Stimulated activated naive CD4-positive, alpha-beta T cell treated with Interleukin-2 at 50 U/mL for 16 hours (primary cell): ENCODE measurements at regions not wholly inside any gene's neighbourhood (a gene's known extent, or its start where the extent isn't known, plus 50 kb on each side); places are given as distances from the start of the nearest gene placed in this dataset.
"Not testable (repeated sequence)": the region's sequence is repeated elsewhere in the genome, so short reads cannot be mapped to it uniquely, and the experiment has no call there.

Experiments used
- DNase-seq: peaks from one replicate; lab custom pipeline; 2025; lab: John Stamatoyannopoulos, UW

GRCh38 chr1:245025525-245025924 lies 129.3 kb upstream of the KIF26B start:
- DNase-seq: no peak

- DNase-seq: no peak
Measured at GRCh38 chr1:245023222-245023621, 131.6 kb upstream of the KIF26B start.

- DNase-seq: no peak
Measured at GRCh38 chr1:245019910-245020486, 134.8 kb upstream of the KIF26B start.

- no peak for DNase-seq
Measured at GRCh38 chr1:245016700-245017099, 138.1 kb upstream of the KIF26B start.

GRCh38 chr1:245015031-245015430 lies 139.8 kb upstream of the KIF26B start:
- no peak for DNase-seq

GRCh38 chr1:245014247-245015029 lies 140.3 kb upstream of the KIF26B start:
- DNase-seq: no peak

GRCh38 chr1:245010018-245010614 lies 144.7 kb upstream of the KIF26B start:
- no peak for DNase-seq

- DNase-seq: no peak
Measured at GRCh38 chr1:245008761-245009160, 144.4 kb upstream of the HNRNPU start.

- DNase-seq: no peak
Measured at GRCh38 chr1:245007852-245008251, 143.5 kb upstream of the HNRNPU start.

GRCh38 chr1:245003246-245003645 lies 138.9 kb upstream of the HNRNPU start:
- no peak for DNase-seq

- DNase-seq: no peak
Measured at GRCh38 chr1:245001252-245001651, 136.9 kb upstream of the HNRNPU start.

GRCh38 chr1:245000872-245001188 lies 136.5 kb upstream of the HNRNPU start:
- DNase-seq: no peak

GRCh38 chr1:244999644-245000043 lies 135.3 kb upstream of the HNRNPU start:
- not testable (repeated sequence) for DNase-seq

GRCh38 chr1:244998717-244999346 lies 134.5 kb upstream of the HNRNPU start:
- no peak for DNase-seq

- DNase-seq: no peak
Measured at GRCh38 chr1:244995602-244996400, 131.5 kb upstream of the HNRNPU start.

- DNase-seq: no peak
Measured at GRCh38 chr1:244992833-244993232, 128.5 kb upstream of the HNRNPU start.

- no peak for DNase-seq
Measured at GRCh38 chr1:244989813-244990212, 125.5 kb upstream of the HNRNPU start.

- DNase-seq: no peak
Measured at GRCh38 chr1:244988521-244988920, 124.2 kb upstream of the HNRNPU start.

GRCh38 chr1:244980605-244981004 lies 116.3 kb upstream of the HNRNPU start:
- no peak for DNase-seq

- no peak for DNase-seq
Measured at GRCh38 chr1:244974550-244974949, 110.2 kb upstream of the HNRNPU start.

- DNase-seq: no peak
Measured at GRCh38 chr1:244974106-244974505, 109.8 kb upstream of the HNRNPU start.

- DNase-seq: no peak
Measured at GRCh38 chr1:244971552-244972216, 107.3 kb upstream of the HNRNPU start.
